Astrocyte (in vitro differentiated cells and primary cell): ENCODE measurements at regions not wholly inside any gene's neighbourhood (a gene's known extent, or its start where the extent isn't known, plus 50 kb on each side); places are given as distances from the start of the nearest gene placed in this dataset.
A peak's percentile ranks its signal among the peaks of the same experiment; 100 is the strongest.

Source experiments
- DNase-seq: peaks from one replicate; pipeline ENCODE4 v3.0.0-alpha.2; 2010; ENCODE audit warnings: low read depth
- FAIRE-seq: peaks from 2 replicates; lab custom pipeline; 2011; peaks lifted over from hg19 to GRCh38; lab: Jason Lieb, UNC
- H2AFZ ChIP-seq: 2 replicates; pipeline ENCODE4 v1.6.0; 2012; ENCODE audit warnings: low read depth, low read length, inconsistent platforms
- H3K27ac ChIP-seq: 2 replicates; pipeline ENCODE4 v1.5.1; 2011; ENCODE audit warnings: low read depth, low read length, inconsistent platforms
- H3K27me3 ChIP-seq: 2 replicates; pipeline ENCODE4 v1.6.0; 2011; ENCODE audit warnings: low read length, inconsistent platforms; ENCODE audit not compliant: insufficient read depth
- H3K36me3 ChIP-seq: 2 replicates; pipeline ENCODE4 v1.5.1; 2011; ENCODE audit warnings: low read length, inconsistent platforms; ENCODE audit not compliant: insufficient read depth
- H3K4me1 ChIP-seq: 2 replicates; pipeline ENCODE4 v1.5.1; 2011; ENCODE audit warnings: low read length, inconsistent platforms; ENCODE audit not compliant: insufficient read depth
- H3K4me2 ChIP-seq: 2 replicates; pipeline ENCODE4 v1.6.0; 2012; ENCODE audit warnings: low read length, inconsistent platforms
- H3K4me3 ChIP-seq: 2 replicates; pipeline ENCODE4 v1.5.1; 2011; ENCODE audit warnings: low read depth, mild to moderate bottlenecking, low read length, inconsistent platforms; ENCODE audit not compliant: insufficient read depth
- H3K79me2 ChIP-seq: 2 replicates; pipeline ENCODE4 v1.6.0; 2012; ENCODE audit warnings: mild to moderate bottlenecking, low read length, inconsistent platforms; ENCODE audit not compliant: insufficient read depth
- H3K9ac ChIP-seq: 2 replicates; pipeline ENCODE4 v1.6.0; 2012; ENCODE audit warnings: mild to moderate bottlenecking, low read length, inconsistent platforms
- H3K9me3 ChIP-seq: 2 replicates; pipeline ENCODE4 v1.5.1; 2012; ENCODE audit warnings: low read depth, mild to moderate bottlenecking, low read length, inconsistent platforms; ENCODE audit not compliant: insufficient read depth
- H4K20me1 ChIP-seq: 2 replicates; pipeline ENCODE4 v1.6.0; 2012; ENCODE audit warnings: low read length, inconsistent platforms; ENCODE audit not compliant: insufficient read depth
- H3K27ac Mint-ChIP-seq: one replicate; pipeline ENCODE4 v1.8.0; 2021; ENCODE audit warnings: mild to moderate bottlenecking, mixed read lengths; ENCODE audit not compliant: unreplicated experiment
- H3K27me3 Mint-ChIP-seq: one replicate; pipeline ENCODE4 v1.8.0; 2021; ENCODE audit warnings: low read depth, mixed read lengths; ENCODE audit not compliant: unreplicated experiment
- H3K36me3 Mint-ChIP-seq: one replicate; pipeline ENCODE4 v1.8.0; 2021; ENCODE audit warnings: low read depth, mixed read lengths; ENCODE audit not compliant: unreplicated experiment
- H3K4me1 Mint-ChIP-seq: one replicate; pipeline ENCODE4 v1.8.0; 2021; ENCODE audit warnings: low read depth, mixed read lengths; ENCODE audit not compliant: unreplicated experiment
- H3K4me3 Mint-ChIP-seq: one replicate; pipeline ENCODE4 v1.8.0; 2021; ENCODE audit warnings: mild to moderate bottlenecking, moderate library complexity, mixed read lengths; ENCODE audit not compliant: unreplicated experiment
- H3K9me3 Mint-ChIP-seq: one replicate; pipeline ENCODE4 v1.8.0; 2021; ENCODE audit warnings: mild to moderate bottlenecking, mixed read lengths; ENCODE audit not compliant: unreplicated experiment
- CTCF ChIP-seq: IDR thresholded peaks from 2 replicates; pipeline ENCODE4 v1.5.1; 2011; ENCODE audit warnings: low read depth, mild to moderate bottlenecking, inconsistent platforms, low read length, moderate library complexity; ENCODE audit not compliant: insufficient read depth
- EZH2 ChIP-seq: IDR thresholded peaks from 2 replicates; pipeline ENCODE4 v1.6.1; 2012; ENCODE audit warnings: mild to moderate bottlenecking, low read length, inconsistent platforms; ENCODE audit not compliant: insufficient read depth

- no peaks in the 10 kb centered on the region for H3K79me2 ChIP-seq
- H3K9ac ChIP-seq, result no peak overlapping the region
- H2AFZ ChIP-seq, result no peak overlapping the region
- no peak for FAIRE-seq
- DNase-seq, result peak; percentile 58
- no peak overlapping the region for H3K4me2 ChIP-seq
- no peaks in the 10 kb centered on the region for H3K36me3 Mint-ChIP-seq
- peaks cover 14% of the 10 kb centered on the region for H3K9me3 ChIP-seq
- H3K4me1 ChIP-seq, result peaks cover 5% of the 10 kb centered on the region
- H3K27me3 ChIP-seq, result no peaks in the 10 kb centered on the region
- H3K27ac Mint-ChIP-seq, result peak overlapping the region; percentile 9
- peaks cover 9% of the 10 kb centered on the region for H3K9me3 Mint-ChIP-seq
- H4K20me1 ChIP-seq, result no peaks in the 10 kb centered on the region
- no peaks in the 10 kb centered on the region for H3K36me3 ChIP-seq
- no peak overlapping the region for H3K4me3 Mint-ChIP-seq
- TF ChIP-seq EZH2 (no peak), CTCF (no peak)
- no peak overlapping the region for H3K4me3 ChIP-seq
- no peak overlapping the region for H3K27ac ChIP-seq
- H3K4me1 Mint-ChIP-seq, result peaks cover 8% of the 10 kb centered on the region
- peaks cover 9% of the 10 kb centered on the region for H3K27me3 Mint-ChIP-seq
Observed at GRCh38 chr20:48060841-48061720, 275.8 kb upstream of the SULF2 start.

GRCh38 chr20:48058611-48059559 lies 273.6 kb upstream of the SULF2 start:
- no peaks in the 10 kb centered on the region for H4K20me1 ChIP-seq
- no peaks in the 10 kb centered on the region for H3K4me1 ChIP-seq
- no peaks in the 10 kb centered on the region for H3K4me1 Mint-ChIP-seq
- H3K27me3 Mint-ChIP-seq, result peaks cover 15% of the 10 kb centered on the region
- H3K9me3 Mint-ChIP-seq, result peaks cover 9% of the 10 kb centered on the region
- no peak overlapping the region for H3K4me2 ChIP-seq
- H3K9ac ChIP-seq, result no peak overlapping the region
- no peaks in the 10 kb centered on the region for H3K36me3 ChIP-seq
- DNase-seq, result no peak
- H3K27ac Mint-ChIP-seq, result no peak overlapping the region
- TF ChIP-seq EZH2 (no peak), CTCF (no peak)
- H3K79me2 ChIP-seq, result no peaks in the 10 kb centered on the region
- no peaks in the 10 kb centered on the region for H3K27me3 ChIP-seq
- no peaks in the 10 kb centered on the region for H3K36me3 Mint-ChIP-seq
- H2AFZ ChIP-seq, result no peak overlapping the region
- H3K27ac ChIP-seq, result no peak overlapping the region
- no peak overlapping the region for H3K4me3 ChIP-seq
- no peak for FAIRE-seq
- peaks cover 14% of the 10 kb centered on the region for H3K9me3 ChIP-seq
- no peak overlapping the region for H3K4me3 Mint-ChIP-seq
